GM21786 (cell line): ENCODE measurements at regions not wholly inside any gene's neighbourhood (a gene's known extent, or its start where the extent isn't known, plus 50 kb on each side); places are given as distances from the start of the nearest gene placed in this dataset.
A peak's percentile ranks its signal among the peaks of the same experiment; 100 is the strongest.

Experiments
- ATAC-seq: cut with Tn5 transposase; IDR thresholded peaks from one replicate; pipeline ENCODE4 v1.9.1; 2021; ENCODE audit not compliant: unreplicated experiment

DNA sequence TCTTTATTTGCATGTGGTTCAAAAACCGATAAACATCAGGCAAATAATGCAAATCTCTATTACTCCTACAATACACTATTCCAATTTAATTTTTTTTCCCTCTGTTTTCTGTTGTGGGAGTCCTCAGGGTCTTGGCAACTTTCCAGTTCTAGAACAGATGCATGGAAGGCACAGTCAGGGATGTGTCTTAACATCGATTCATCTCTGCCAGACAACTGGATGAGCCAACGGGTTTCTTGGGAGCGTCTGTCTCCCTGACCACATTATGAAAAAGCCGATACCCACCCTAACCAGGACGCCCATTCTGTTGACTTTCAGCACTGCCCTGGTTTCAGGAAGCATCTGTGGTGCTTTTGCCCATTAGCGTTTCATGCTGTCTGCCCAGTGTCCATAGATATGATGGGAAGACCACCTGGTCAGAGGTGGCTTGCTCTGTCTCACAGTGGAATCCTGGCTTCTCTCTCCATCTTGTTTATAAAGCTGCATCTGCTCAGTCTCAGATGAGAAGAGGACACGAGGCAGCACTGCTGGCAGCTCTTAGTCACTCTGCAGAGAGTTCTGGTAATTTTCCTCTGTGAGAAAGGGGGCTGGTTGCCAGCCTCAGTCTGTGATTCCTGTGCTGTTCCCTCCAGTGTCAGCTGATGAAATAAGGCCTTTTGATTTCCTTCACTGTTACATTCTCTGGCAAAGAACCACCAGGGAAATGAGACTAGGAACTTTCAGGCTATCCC lies 57.9 kb upstream of the KCNE4 start:
- no peak for ATAC-seq

- peak; percentile 86 for ATAC-seq
Observed at GRCh38 chr2:222998459-222998858, 53.5 kb upstream of the KCNE4 start.

- ATAC-seq, result no peak
Observed at GRCh38 chr2:223000872-223001796, 50.9 kb upstream of the KCNE4 start.

GRCh38 chr2:223001797-223002175 lies 50.2 kb upstream of the KCNE4 start:
- no peak for ATAC-seq
